ENCODE measurements at regions not wholly inside any gene's neighbourhood (a gene's known extent, or its start where the extent isn't known, plus 50 kb on each side); places are given as distances from the start of the nearest gene placed in this dataset.

GRCh38 chr2:120638450-120638849, 97.2 kb upstream of the GLI2 start (continued):
- TF ChIP-seq ZNF664 (tag by site-specific recombination; IDR thresholded peaks at IDR 0.05) (no peak), ZNF548 (tag by site-specific recombination; IDR thresholded peaks at IDR 0.05) (no peak), PRDM1 (tag by site-specific recombination; IDR thresholded peaks at IDR 0.05) (no peak), TCF7L2 (IDR thresholded peaks at IDR 0.05; ENCODE audit: borderline replicate concordance, low read depth, low read length) (no peak), BCL11A (tag by site-specific recombination; IDR thresholded peaks at IDR 0.05; ENCODE audit: low read depth) (no peak), ZNF37A (tag by site-specific recombination; IDR thresholded peaks at IDR 0.05) (no peak), ZIC2 (tag by site-specific recombination; IDR thresholded peaks at IDR 0.05) (no peak)

- TF ChIP-seq ZNF514 (tag by site-specific recombination; IDR thresholded peaks at IDR 0.05) (no peak), ZNF704 (tag by site-specific recombination; IDR thresholded peaks at IDR 0.05) (no peak)
- TF ChIP-seq, protein P1, sequence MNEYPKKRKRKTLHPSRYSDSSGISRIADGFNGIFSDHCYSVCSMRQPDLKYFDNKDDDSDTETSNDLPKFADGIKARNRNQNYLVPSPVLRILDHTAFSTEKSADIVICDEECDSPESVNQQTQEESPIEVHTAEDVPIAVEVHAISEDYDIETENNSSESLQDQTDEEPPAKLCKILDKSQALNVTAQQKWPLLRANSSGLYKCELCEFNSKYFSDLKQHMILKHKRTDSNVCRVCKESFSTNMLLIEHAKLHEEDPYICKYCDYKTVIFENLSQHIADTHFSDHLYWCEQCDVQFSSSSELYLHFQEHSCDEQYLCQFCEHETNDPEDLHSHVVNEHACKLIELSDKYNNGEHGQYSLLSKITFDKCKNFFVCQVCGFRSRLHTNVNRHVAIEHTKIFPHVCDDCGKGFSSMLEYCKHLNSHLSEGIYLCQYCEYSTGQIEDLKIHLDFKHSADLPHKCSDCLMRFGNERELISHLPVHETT (tag by site-specific recombination; IDR thresholded peaks at IDR 0.05) = no peak
Observed at GRCh38 chr2:120641366-120641771, 94.3 kb upstream of the GLI2 start.

DNA sequence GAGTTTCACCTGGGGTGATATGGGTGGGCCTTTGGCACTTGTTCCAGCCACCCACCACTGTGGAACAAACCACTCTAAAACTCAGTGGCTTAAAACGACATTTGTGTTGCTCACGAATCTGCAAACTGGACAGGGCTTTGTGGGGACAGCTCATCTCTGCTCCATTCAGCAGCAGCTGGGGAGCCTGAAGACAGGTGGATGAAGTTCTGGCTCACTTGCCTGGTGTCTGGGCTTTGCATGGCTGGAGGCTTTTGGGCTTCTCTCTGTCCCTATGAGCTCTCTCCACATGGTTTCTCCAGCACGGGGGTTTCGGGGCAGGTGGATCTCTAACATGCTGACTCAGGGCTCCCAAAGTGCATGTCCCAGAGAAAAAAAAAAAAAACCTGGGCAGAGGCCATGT, 93.0 kb upstream of the GLI2 start:
- Histone ChIP-seq H3K9me3 (ENCODE audit: control insufficient read depth, insufficient read depth, low read depth, low read length) (no peaks in the 10 kb centered on the region), H3K4me3 (ENCODE audit: low read depth, low read length) (no peak overlapping the region), H3K36me3 (ENCODE audit: control insufficient read depth in 2 of 2, insufficient read depth in 1 of 2, low read length in 2 of 2) (no peaks in the 10 kb centered on the region), H3K27ac (ENCODE audit: extremely low read depth, low read depth, low read length) (no peak overlapping the region), H3K4me1 (ENCODE audit: control insufficient read depth, insufficient read depth, low read length) (no peaks in the 10 kb centered on the region)
- ChIA-PET CTCF (interaction anchor here (0.6 kb wide), 1 partner anchor 17 kb away, joined by 3 read pairs; no protein-coding TSS in a partner anchor), POLR2A (no interaction called here)
- TF ChIP-seq PRDM1 (tag by site-specific recombination; IDR thresholded peaks at IDR 0.05) = no peak
- TF ChIP-seq ZNF658 (tag by site-specific recombination; IDR thresholded peaks at IDR 0.05) = no peak
- TF ChIP-seq, protein P2, sequence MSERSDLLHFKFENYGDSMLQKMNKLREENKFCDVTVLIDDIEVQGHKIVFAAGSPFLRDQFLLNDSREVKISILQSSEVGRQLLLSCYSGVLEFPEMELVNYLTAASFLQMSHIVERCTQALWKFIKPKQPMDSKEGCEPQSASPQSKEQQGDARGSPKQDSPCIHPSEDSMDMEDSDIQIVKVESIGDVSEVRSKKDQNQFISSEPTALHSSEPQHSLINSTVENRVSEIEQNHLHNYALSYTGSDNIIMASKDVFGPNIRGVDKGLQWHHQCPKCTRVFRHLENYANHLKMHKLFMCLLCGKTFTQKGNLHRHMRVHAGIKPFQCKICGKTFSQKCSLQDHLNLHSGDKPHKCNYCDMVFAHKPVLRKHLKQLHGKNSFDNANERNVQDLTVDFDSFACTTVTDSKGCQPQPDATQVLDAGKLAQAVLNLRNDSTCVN (tag by site-specific recombination; optimal IDR thresholded peaks at IDR 0.05) = no peak
- no peak for TF ChIP-seq PRDM2 (tag by site-specific recombination; IDR thresholded peaks at IDR 0.05; ENCODE audit: borderline replicate concordance)
- TF ChIP-seq ZSCAN16 (tag by site-specific recombination; IDR thresholded peaks at IDR 0.05) = no peak
- no peak for TF ChIP-seq SP7 (tag by site-specific recombination; IDR thresholded peaks at IDR 0.05)
- TF ChIP-seq ZNF423 (tag by site-specific recombination; IDR thresholded peaks at IDR 0.05) = no peak
- TF ChIP-seq ZBTB17 (tag by site-specific recombination; IDR thresholded peaks at IDR 0.05) = no peak

More at GRCh38 chr2:120641366-120641771, 94.3 kb upstream of the GLI2 start:
- no peak overlapping the region for H3K27ac ChIP-seq (ENCODE audit: extremely low read depth, low read depth, low read length)
- no peak overlapping the region for H3K4me3 ChIP-seq (ENCODE audit: low read depth, low read length)
- no peaks in the 10 kb centered on the region for H3K36me3 ChIP-seq (ENCODE audit: control insufficient read depth in 2 of 2, insufficient read depth in 1 of 2, low read length in 2 of 2)
- H3K4me1 ChIP-seq (ENCODE audit: control insufficient read depth, insufficient read depth, low read length) = no peaks in the 10 kb centered on the region
- ChIA-PET POLR2A (no interaction called here), CTCF (no interaction called here)
- H3K9me3 ChIP-seq (ENCODE audit: control insufficient read depth, insufficient read depth, low read depth, low read length) = no peaks in the 10 kb centered on the region
